ENCODE measurements at regions not wholly inside any gene's neighbourhood (a gene's known extent, or its start where the extent isn't known, plus 50 kb on each side); places are given as distances from the start of the nearest gene placed in this dataset.

GRCh38 chr14:76682367-76682766 is 78.9 kb upstream of the VASH1 start:
- no peaks in the 10 kb centered on the region for H3K4me1 ChIP-seq (ENCODE audit: control insufficient read depth, insufficient read depth, low read length)
- no peak overlapping the region for H3K27ac ChIP-seq (ENCODE audit: low read length)
- peaks cover 12% of the 10 kb centered on the region for H3K36me3 Mint-ChIP-seq
- H3K4me3 ChIP-seq (ENCODE audit: low read length) = no peak overlapping the region
- H3K9me3 ChIP-seq (ENCODE audit: control insufficient read depth, insufficient read depth, low read length) = no peaks in the 10 kb centered on the region
- peaks cover 7 to 8% of the 10 kb centered on the region in 2 donors for H3K9me3 Mint-ChIP-seq
- no peak overlapping the region for H3K4me3 Mint-ChIP-seq
- peaks cover 4% of the 10 kb centered on the region for H3K27me3 ChIP-seq (ENCODE audit: control insufficient read depth, insufficient read depth, low read length)
- no peak overlapping the region for H3K27ac Mint-ChIP-seq
- TF ChIP-seq, protein P1, sequence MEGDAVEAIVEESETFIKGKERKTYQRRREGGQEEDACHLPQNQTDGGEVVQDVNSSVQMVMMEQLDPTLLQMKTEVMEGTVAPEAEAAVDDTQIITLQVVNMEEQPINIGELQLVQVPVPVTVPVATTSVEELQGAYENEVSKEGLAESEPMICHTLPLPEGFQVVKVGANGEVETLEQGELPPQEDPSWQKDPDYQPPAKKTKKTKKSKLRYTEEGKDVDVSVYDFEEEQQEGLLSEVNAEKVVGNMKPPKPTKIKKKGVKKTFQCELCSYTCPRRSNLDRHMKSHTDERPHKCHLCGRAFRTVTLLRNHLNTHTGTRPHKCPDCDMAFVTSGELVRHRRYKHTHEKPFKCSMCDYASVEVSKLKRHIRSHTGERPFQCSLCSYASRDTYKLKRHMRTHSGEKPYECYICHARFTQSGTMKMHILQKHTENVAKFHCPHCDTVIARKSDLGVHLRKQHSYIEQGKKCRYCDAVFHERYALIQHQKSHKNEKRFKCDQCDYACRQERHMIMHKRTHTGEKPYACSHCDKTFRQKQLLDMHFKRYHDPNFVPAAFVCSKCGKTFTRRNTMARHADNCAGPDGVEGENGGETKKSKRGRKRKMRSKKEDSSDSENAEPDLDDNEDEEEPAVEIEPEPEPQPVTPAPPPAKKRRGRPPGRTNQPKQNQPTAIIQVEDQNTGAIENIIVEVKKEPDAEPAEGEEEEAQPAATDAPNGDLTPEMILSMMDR (IDR thresholded peaks at IDR 0.05) = no peak
- intact Hi-C loops (cut with micrococcal nuclease) = no loop called here
- H3K27me3 Mint-ChIP-seq (ENCODE audit: low read depth in 2 of 2) = peaks cover 7 to 29% of the 10 kb centered on the region in 2 donors
- ATAC-seq (no peak), DNase-seq (no peak)
- no peaks in the 10 kb centered on the region for H3K4me1 Mint-ChIP-seq
- no peaks in the 10 kb centered on the region for H3K36me3 ChIP-seq (ENCODE audit: control insufficient read depth, insufficient read depth, low read length)
- WGBS (ENCODE audit: insufficient coverage) = 95% methylated on average over 2 of the region's 3 CpGs

DNA sequence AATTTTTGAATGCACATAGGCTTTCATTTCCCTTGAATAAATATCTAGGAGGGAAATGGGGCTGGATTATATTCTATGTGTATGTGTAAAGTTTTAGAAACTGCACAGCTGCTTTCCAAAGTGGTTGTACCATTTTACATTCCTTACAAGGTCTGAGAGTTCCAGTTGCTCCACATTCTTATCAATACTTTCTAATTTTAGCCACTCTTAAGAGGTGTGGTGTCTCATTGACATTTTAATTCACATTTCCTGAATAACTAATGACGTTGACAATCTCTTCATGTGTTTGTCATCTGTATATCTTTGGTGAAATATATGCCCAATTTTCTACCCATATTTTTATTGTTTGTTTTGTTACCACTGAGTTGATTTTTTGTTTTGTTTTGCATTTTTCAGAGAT is 74.6 kb upstream of the VASH1 start:
- WGBS (ENCODE audit: insufficient coverage) = no CpG with 5 or more reads among the region's 1 CpG
- ATAC-seq = no peak
- TF ChIP-seq, protein P1 (IDR thresholded peaks at IDR 0.05) = no peak

GRCh38 chr14:76687611-76688382 is 73.5 kb upstream of the VASH1 start:
- H3K27ac Mint-ChIP-seq = no peak overlapping the region

More for the DNA sequence above, 74.6 kb upstream of the VASH1 start:
- no peaks in the 10 kb centered on the region for H3K4me1 Mint-ChIP-seq
- Histone ChIP-seq H3K4me1 (ENCODE audit: control insufficient read depth, insufficient read depth, low read length) (no peaks in the 10 kb centered on the region), H3K27me3 (ENCODE audit: control insufficient read depth, insufficient read depth, low read length) (peaks cover 4% of the 10 kb centered on the region), H3K4me3 (ENCODE audit: low read length) (no peak overlapping the region), H3K36me3 (ENCODE audit: control insufficient read depth, insufficient read depth, low read length) (no peaks in the 10 kb centered on the region), H3K27ac (ENCODE audit: low read length) (no peak overlapping the region), H3K9me3 (ENCODE audit: control insufficient read depth, insufficient read depth, low read length) (no peaks in the 10 kb centered on the region)
- peaks cover 12% of the 10 kb centered on the region for H3K36me3 Mint-ChIP-seq
- intact Hi-C loops (cut with micrococcal nuclease) = no loop called here
- peaks cover 4 to 5% of the 10 kb centered on the region in 2 donors for H3K9me3 Mint-ChIP-seq
- H3K27ac Mint-ChIP-seq = no peak overlapping the region
- H3K4me3 Mint-ChIP-seq = no peak overlapping the region
- peaks cover 7 to 37% of the 10 kb centered on the region in 2 donors for H3K27me3 Mint-ChIP-seq (ENCODE audit: low read depth in 2 of 2)
- no peak for DNase-seq

More at GRCh38 chr14:76687611-76688382, 73.5 kb upstream of the VASH1 start:
- peaks cover 4% of the 10 kb centered on the region for H3K27me3 ChIP-seq (ENCODE audit: control insufficient read depth, insufficient read depth, low read length)
- H3K27me3 Mint-ChIP-seq (ENCODE audit: low read depth in 2 of 2) = peaks cover 11 to 33% of the 10 kb centered on the region in 2 donors
- peaks cover 5% of the 10 kb centered on the region for H3K36me3 Mint-ChIP-seq
- H3K36me3 ChIP-seq (ENCODE audit: control insufficient read depth, insufficient read depth, low read length) = no peaks in the 10 kb centered on the region
- H3K9me3 Mint-ChIP-seq = peaks cover 1 to 3% of the 10 kb centered on the region in 2 donors
- H3K4me1 ChIP-seq (ENCODE audit: control insufficient read depth, insufficient read depth, low read length) = no peaks in the 10 kb centered on the region
- no peak overlapping the region for H3K4me3 ChIP-seq (ENCODE audit: low read length)
- H3K9me3 ChIP-seq (ENCODE audit: control insufficient read depth, insufficient read depth, low read length) = no peaks in the 10 kb centered on the region
- DNase-seq = no peak
- 87% methylated on average over 7 of the region's 7 CpGs for WGBS (ENCODE audit: insufficient coverage)
- intact Hi-C loops (cut with micrococcal nuclease) = no loop called here
- H3K4me3 Mint-ChIP-seq = no peak overlapping the region
- TF ChIP-seq, protein P1 (IDR thresholded peaks at IDR 0.05) = no peak
- H3K27ac ChIP-seq (ENCODE audit: low read length) = no peak overlapping the region
- H3K4me1 Mint-ChIP-seq = no peaks in the 10 kb centered on the region
- ATAC-seq = no peak
